Panc1 (cell line): ENCODE measurements at regions not wholly inside any gene's neighbourhood (a gene's known extent, or its start where the extent isn't known, plus 50 kb on each side); places are given as distances from the start of the nearest gene placed in this dataset.

ENCODE experiments used
- POLR2AphosphoS5 ChIP-seq: IDR thresholded peaks from 2 replicates; pipeline ENCODE4 v1.6.1; 2012; ENCODE audit warnings: mild to moderate bottlenecking, low read depth, low read length, moderate library complexity
- SIN3A ChIP-seq: IDR thresholded peaks from 2 replicates; pipeline ENCODE4 v1.6.1; 2012; ENCODE audit warnings: low read depth, mild to moderate bottlenecking, low read length, moderate library complexity, borderline replicate concordance; ENCODE audit not compliant: insufficient read depth
- TCF7L2 ChIP-seq: IDR thresholded peaks from 2 replicates; pipeline ENCODE4 v1.6.1; 2011; ENCODE audit warnings: mild to moderate bottlenecking, low read depth, low read length, inconsistent platforms
- TF ChIP-seq, protein P1 (sequence below): fragments of 450-650 bp; IDR thresholded peaks from 2 replicates; pipeline ENCODE4 v1.5.1; 2017; ENCODE audit warnings: mild to moderate bottlenecking
- TF ChIP-seq, protein P2 (sequence below), 2 experiments: IDR thresholded peaks; 2 replicates each; pipeline ENCODE4 v1.6.1; 2011 to 2012; ENCODE audit warnings: low read depth in 2 of 2, control low read depth in 1 of 2, low read length in 1 of 2, mild to moderate bottlenecking in 1 of 2, moderate library complexity in 1 of 2; ENCODE audit not compliant: insufficient read depth in 1 of 2

DNA sequence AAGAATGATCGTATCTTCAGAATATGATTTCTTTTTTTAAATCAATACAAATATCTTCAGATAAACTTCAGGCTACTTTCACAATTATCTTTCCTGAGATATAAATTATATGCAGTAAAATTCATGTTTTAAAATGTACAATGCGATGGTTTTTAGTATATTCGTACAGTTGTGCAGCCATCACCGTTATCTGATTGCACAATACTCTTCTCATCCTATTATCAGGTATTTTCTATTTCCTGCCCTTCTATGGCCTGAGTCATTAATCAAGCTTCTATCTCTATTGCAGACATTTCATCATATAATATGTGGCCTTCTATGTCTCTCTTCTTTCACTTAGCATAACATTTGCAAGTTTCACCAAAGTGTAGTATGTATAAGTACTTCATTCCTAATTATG lies 1360.2 kb upstream of the SLC10A2 start:
- TF ChIP-seq, protein P1, sequence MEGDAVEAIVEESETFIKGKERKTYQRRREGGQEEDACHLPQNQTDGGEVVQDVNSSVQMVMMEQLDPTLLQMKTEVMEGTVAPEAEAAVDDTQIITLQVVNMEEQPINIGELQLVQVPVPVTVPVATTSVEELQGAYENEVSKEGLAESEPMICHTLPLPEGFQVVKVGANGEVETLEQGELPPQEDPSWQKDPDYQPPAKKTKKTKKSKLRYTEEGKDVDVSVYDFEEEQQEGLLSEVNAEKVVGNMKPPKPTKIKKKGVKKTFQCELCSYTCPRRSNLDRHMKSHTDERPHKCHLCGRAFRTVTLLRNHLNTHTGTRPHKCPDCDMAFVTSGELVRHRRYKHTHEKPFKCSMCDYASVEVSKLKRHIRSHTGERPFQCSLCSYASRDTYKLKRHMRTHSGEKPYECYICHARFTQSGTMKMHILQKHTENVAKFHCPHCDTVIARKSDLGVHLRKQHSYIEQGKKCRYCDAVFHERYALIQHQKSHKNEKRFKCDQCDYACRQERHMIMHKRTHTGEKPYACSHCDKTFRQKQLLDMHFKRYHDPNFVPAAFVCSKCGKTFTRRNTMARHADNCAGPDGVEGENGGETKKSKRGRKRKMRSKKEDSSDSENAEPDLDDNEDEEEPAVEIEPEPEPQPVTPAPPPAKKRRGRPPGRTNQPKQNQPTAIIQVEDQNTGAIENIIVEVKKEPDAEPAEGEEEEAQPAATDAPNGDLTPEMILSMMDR: no peak
- TF ChIP-seq SIN3A (no peak), POLR2AphosphoS5 (no peak), TCF7L2 (no peak)
- TF ChIP-seq, protein P2, sequence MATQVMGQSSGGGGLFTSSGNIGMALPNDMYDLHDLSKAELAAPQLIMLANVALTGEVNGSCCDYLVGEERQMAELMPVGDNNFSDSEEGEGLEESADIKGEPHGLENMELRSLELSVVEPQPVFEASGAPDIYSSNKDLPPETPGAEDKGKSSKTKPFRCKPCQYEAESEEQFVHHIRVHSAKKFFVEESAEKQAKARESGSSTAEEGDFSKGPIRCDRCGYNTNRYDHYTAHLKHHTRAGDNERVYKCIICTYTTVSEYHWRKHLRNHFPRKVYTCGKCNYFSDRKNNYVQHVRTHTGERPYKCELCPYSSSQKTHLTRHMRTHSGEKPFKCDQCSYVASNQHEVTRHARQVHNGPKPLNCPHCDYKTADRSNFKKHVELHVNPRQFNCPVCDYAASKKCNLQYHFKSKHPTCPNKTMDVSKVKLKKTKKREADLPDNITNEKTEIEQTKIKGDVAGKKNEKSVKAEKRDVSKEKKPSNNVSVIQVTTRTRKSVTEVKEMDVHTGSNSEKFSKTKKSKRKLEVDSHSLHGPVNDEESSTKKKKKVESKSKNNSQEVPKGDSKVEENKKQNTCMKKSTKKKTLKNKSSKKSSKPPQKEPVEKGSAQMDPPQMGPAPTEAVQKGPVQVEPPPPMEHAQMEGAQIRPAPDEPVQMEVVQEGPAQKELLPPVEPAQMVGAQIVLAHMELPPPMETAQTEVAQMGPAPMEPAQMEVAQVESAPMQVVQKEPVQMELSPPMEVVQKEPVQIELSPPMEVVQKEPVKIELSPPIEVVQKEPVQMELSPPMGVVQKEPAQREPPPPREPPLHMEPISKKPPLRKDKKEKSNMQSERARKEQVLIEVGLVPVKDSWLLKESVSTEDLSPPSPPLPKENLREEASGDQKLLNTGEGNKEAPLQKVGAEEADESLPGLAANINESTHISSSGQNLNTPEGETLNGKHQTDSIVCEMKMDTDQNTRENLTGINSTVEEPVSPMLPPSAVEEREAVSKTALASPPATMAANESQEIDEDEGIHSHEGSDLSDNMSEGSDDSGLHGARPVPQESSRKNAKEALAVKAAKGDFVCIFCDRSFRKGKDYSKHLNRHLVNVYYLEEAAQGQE (IDR thresholded peaks at IDR 0.05; ENCODE audit: insufficient read depth in 1 of 2, low read depth in 2 of 2, low read length in 1 of 2): no peak
